ENCODE measurements at regions not wholly inside any gene's neighbourhood (a gene's known extent, or its start where the extent isn't known, plus 50 kb on each side); places are given as distances from the start of the nearest gene placed in this dataset.

DNA sequence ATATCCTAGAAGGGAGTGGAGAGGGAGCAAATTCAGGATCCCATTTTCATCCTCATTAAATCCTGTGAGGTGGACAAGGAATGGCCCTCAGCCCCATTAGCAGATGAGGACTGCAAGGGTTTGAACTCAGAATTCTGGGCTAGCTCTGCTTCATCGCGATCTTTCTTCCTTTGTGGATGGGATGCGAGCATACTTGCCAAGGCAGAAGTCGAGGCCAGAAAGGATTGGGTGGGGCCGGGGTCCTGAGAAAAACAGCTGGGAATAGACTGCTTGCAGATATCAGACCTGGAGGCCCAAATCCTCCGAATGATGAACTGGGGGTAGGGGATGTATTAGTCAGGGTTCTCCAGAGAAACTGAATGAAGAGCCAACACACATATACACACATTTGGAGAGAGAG, 179.0 kb downstream of the CHST1 start:
- no peaks in the 10 kb centered on the region for H3K36me3 ChIP-seq (replicated peaks in 1 of 2; ENCODE audit: control insufficient read depth in 2 of 2, insufficient read depth in 2 of 2, low read length in 2 of 2)
- H2AK5ac ChIP-seq (ENCODE audit: low read depth, low read length): no peak overlapping the region
- no peak overlapping the region for H3K4me3 ChIP-seq (ENCODE audit: low read length in 2 of 2)
- no peak overlapping the region for H3K18ac ChIP-seq (ENCODE audit: low read length)
- no peak overlapping the region for H2BK5ac ChIP-seq (ENCODE audit: low read length)
- H3K27me3 ChIP-seq (ENCODE audit: control insufficient read depth in 3 of 3, insufficient read depth in 3 of 3, low read depth in 1 of 3, low read length in 3 of 3): peaks cover 0 to 8% (median 0%) of the 10 kb centered on the region in 3 experiments
- no CpG with 5 or more reads among the region's 6 CpGs for WGBS, 2 donors (ENCODE audit: extremely low coverage in 2 of 2, insufficient read length in 2 of 2, insufficient replicate concordance in 1 of 2)
- H3K9me3 ChIP-seq (replicated peaks in 1 of 2; ENCODE audit: control insufficient read depth in 2 of 2, insufficient read depth in 1 of 2, low read depth in 1 of 2, low read length in 2 of 2): no peaks in the 10 kb centered on the region
- H3K79me1 ChIP-seq (ENCODE audit: low read depth, low read length): no peaks in the 10 kb centered on the region
- no peak overlapping the region for H3K27ac ChIP-seq (replicated peaks; ENCODE audit: low read length)
- no peak overlapping the region for H2AFZ ChIP-seq (ENCODE audit: low read length)
- no peak overlapping the region for H3K23ac ChIP-seq (ENCODE audit: low read depth, low read length, poor library complexity)
- no peak overlapping the region for H4K91ac ChIP-seq (ENCODE audit: low read depth, low read length, poor library complexity)
- H3K9ac ChIP-seq (ENCODE audit: low read depth, low read length, poor library complexity): no peak overlapping the region
- H3K4me1 ChIP-seq (ENCODE audit: control insufficient read depth in 2 of 2, insufficient read depth in 1 of 2, low read depth in 1 of 2, low read length in 2 of 2): peaks cover 5 to 11% of the 10 kb centered on the region in 2 donors
- no peak overlapping the region for H4K8ac ChIP-seq (ENCODE audit: low read depth, low read length)
- no peak overlapping the region for H3K4ac ChIP-seq (ENCODE audit: low read length)
- H3K4me2 ChIP-seq (ENCODE audit: insufficient read depth, low read length, poor library complexity, severe bottlenecking): no peak overlapping the region
- H2BK120ac ChIP-seq (ENCODE audit: low read depth, low read length): no peak overlapping the region
- no peak overlapping the region for H2BK12ac ChIP-seq (ENCODE audit: low read length)
- no peak for DNase-seq (ENCODE audit: low spot score)
- no peak overlapping the region for H2BK15ac ChIP-seq (ENCODE audit: low read length)
- no peak overlapping the region for H3K14ac ChIP-seq (ENCODE audit: low read length)

- Histone ChIP-seq H3K9me3 (replicated peaks in 1 of 2; ENCODE audit: control insufficient read depth in 2 of 2, insufficient read depth in 1 of 2, low read depth in 1 of 2, low read length in 2 of 2) (no peaks in the 10 kb centered on the region), H3K36me3 (replicated peaks in 1 of 2; ENCODE audit: control insufficient read depth in 2 of 2, insufficient read depth in 2 of 2, low read length in 2 of 2) (no peaks in the 10 kb centered on the region), H2BK15ac (ENCODE audit: low read length) (no peak overlapping the region), H3K27me3 (ENCODE audit: control insufficient read depth in 3 of 3, insufficient read depth in 3 of 3, low read depth in 1 of 3, low read length in 3 of 3) (peaks cover 0 to 13% (median 0%) of the 10 kb centered on the region in 3 experiments), H3K79me1 (ENCODE audit: low read depth, low read length) (no peaks in the 10 kb centered on the region), H3K4me2 (ENCODE audit: insufficient read depth, low read length, poor library complexity, severe bottlenecking) (no peak overlapping the region), H4K8ac (ENCODE audit: low read depth, low read length) (no peak overlapping the region), H3K23ac (ENCODE audit: low read depth, low read length, poor library complexity) (no peak overlapping the region), H3K14ac (ENCODE audit: low read length) (no peak overlapping the region), H3K4me1 (ENCODE audit: control insufficient read depth in 2 of 2, insufficient read depth in 1 of 2, low read depth in 1 of 2, low read length in 2 of 2) (peaks cover 5 to 13% of the 10 kb centered on the region in 2 donors), H3K4me3 (ENCODE audit: low read length in 2 of 2) (no peak overlapping the region), H2BK12ac (ENCODE audit: low read length) (no peak overlapping the region), H3K27ac (replicated peaks; ENCODE audit: low read length) (no peak overlapping the region), H2AK5ac (ENCODE audit: low read depth, low read length) (no peak overlapping the region), H3K18ac (ENCODE audit: low read length) (no peak overlapping the region), H3K4ac (ENCODE audit: low read length) (no peak overlapping the region), H2BK120ac (ENCODE audit: low read depth, low read length) (no peak overlapping the region), H2BK5ac (ENCODE audit: low read length) (no peak overlapping the region), H2AFZ (ENCODE audit: low read length) (peak overlapping the region; percentile 47), H3K9ac (ENCODE audit: low read depth, low read length, poor library complexity) (no peak overlapping the region), H4K91ac (ENCODE audit: low read depth, low read length, poor library complexity) (no peak overlapping the region)
- DNase-seq (ENCODE audit: low spot score): no peak
- WGBS, 2 donors (ENCODE audit: extremely low coverage in 2 of 2, insufficient read length in 2 of 2, insufficient replicate concordance in 1 of 2): no CpG with 5 or more reads among the region's 8 CpGs
Measured at GRCh38 chr11:45485070-45485707, 180.2 kb downstream of the CHST1 start.

- H3K18ac ChIP-seq (ENCODE audit: low read length): peak overlapping the region; percentile 29
- H3K14ac ChIP-seq (ENCODE audit: low read length): no peak overlapping the region
- no peak overlapping the region for H2BK15ac ChIP-seq (ENCODE audit: low read length)
- H3K79me1 ChIP-seq (ENCODE audit: low read depth, low read length): no peaks in the 10 kb centered on the region
- H3K4ac ChIP-seq (ENCODE audit: low read length): no peak overlapping the region
- H3K4me2 ChIP-seq (ENCODE audit: insufficient read depth, low read length, poor library complexity, severe bottlenecking): no peak overlapping the region
- no peak overlapping the region for H2AK5ac ChIP-seq (ENCODE audit: low read depth, low read length)
- peak overlapping the region; percentile 47 for H2AFZ ChIP-seq (ENCODE audit: low read length)
- H3K36me3 ChIP-seq (replicated peaks in 1 of 2; ENCODE audit: control insufficient read depth in 2 of 2, insufficient read depth in 2 of 2, low read length in 2 of 2): no peaks in the 10 kb centered on the region
- no peaks in the 10 kb centered on the region for H3K9me3 ChIP-seq (replicated peaks in 1 of 2; ENCODE audit: control insufficient read depth in 2 of 2, insufficient read depth in 1 of 2, low read depth in 1 of 2, low read length in 2 of 2)
- no peak overlapping the region for H3K23ac ChIP-seq (ENCODE audit: low read depth, low read length, poor library complexity)
- H2BK120ac ChIP-seq (ENCODE audit: low read depth, low read length): no peak overlapping the region
- H3K4me1 ChIP-seq (ENCODE audit: control insufficient read depth in 2 of 2, insufficient read depth in 1 of 2, low read depth in 1 of 2, low read length in 2 of 2): peaks cover 5 to 12% of the 10 kb centered on the region in 2 donors
- peaks cover 0 to 14% (median 0%) of the 10 kb centered on the region in 3 experiments for H3K27me3 ChIP-seq (ENCODE audit: control insufficient read depth in 3 of 3, insufficient read depth in 3 of 3, low read depth in 1 of 3, low read length in 3 of 3)
- no peak overlapping the region for H2BK12ac ChIP-seq (ENCODE audit: low read length)
- DNase-seq (ENCODE audit: low spot score): no peak
- no peak overlapping the region for H4K91ac ChIP-seq (ENCODE audit: low read depth, low read length, poor library complexity)
- no peak overlapping the region for H2BK5ac ChIP-seq (ENCODE audit: low read length)
- no CpG with 5 or more reads among the region's 11 CpGs for WGBS, 2 donors (ENCODE audit: extremely low coverage in 2 of 2, insufficient read length in 2 of 2, insufficient replicate concordance in 1 of 2)
- no peak overlapping the region for H4K8ac ChIP-seq (ENCODE audit: low read depth, low read length)
- H3K9ac ChIP-seq (ENCODE audit: low read depth, low read length, poor library complexity): no peak overlapping the region
- no peak overlapping the region for H3K4me3 ChIP-seq (ENCODE audit: low read length in 2 of 2)
- H3K27ac ChIP-seq (replicated peaks; ENCODE audit: low read length): no peak overlapping the region
Measured at GRCh38 chr11:45484326-45484883, 181.0 kb downstream of the CHST1 start.

DNA sequence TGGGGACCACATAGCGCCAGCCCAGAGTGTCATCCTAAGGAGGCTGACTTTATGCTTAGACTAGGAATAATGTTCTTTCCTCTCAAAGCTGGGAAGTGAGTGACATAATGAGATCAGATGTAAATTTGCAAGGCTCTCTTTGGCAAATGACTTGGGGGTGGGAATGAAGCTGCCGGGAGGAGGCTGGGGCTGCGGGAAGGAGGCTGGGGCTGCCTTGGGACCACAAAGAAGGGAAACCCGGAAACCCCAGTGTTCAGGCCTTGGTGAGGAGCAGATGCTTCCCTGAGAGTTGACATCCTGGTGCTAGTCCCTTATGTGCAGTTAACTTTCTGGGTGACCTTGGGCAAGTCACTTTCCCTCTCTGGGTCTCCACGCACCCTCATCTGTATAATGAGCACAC, 182.0 kb downstream of the CHST1 start:
- Histone ChIP-seq H2BK5ac (ENCODE audit: low read length) (no peak overlapping the region), H3K27ac (replicated peaks; ENCODE audit: low read length) (no peak overlapping the region), H2BK12ac (ENCODE audit: low read length) (no peak overlapping the region), H3K23ac (ENCODE audit: low read depth, low read length, poor library complexity) (no peak overlapping the region), H3K9me3 (replicated peaks in 1 of 2; ENCODE audit: control insufficient read depth in 2 of 2, insufficient read depth in 1 of 2, low read depth in 1 of 2, low read length in 2 of 2) (no peaks in the 10 kb centered on the region), H3K18ac (ENCODE audit: low read length) (no peak overlapping the region), H3K36me3 (replicated peaks in 1 of 2; ENCODE audit: control insufficient read depth in 2 of 2, insufficient read depth in 2 of 2, low read length in 2 of 2) (no peaks in the 10 kb centered on the region), H3K4me1 (ENCODE audit: control insufficient read depth in 2 of 2, insufficient read depth in 1 of 2, low read depth in 1 of 2, low read length in 2 of 2) (peaks cover 0 to 6% of the 10 kb centered on the region in 2 donors), H4K8ac (ENCODE audit: low read depth, low read length) (no peak overlapping the region), H3K79me1 (ENCODE audit: low read depth, low read length) (no peaks in the 10 kb centered on the region), H3K9ac (ENCODE audit: low read depth, low read length, poor library complexity) (no peak overlapping the region), H3K4ac (ENCODE audit: low read length) (no peak overlapping the region), H2BK120ac (ENCODE audit: low read depth, low read length) (no peak overlapping the region), H2AFZ (ENCODE audit: low read length) (no peak overlapping the region), H3K14ac (ENCODE audit: low read length) (no peak overlapping the region), H3K4me2 (ENCODE audit: insufficient read depth, low read length, poor library complexity, severe bottlenecking) (no peak overlapping the region), H4K91ac (ENCODE audit: low read depth, low read length, poor library complexity) (no peak overlapping the region), H3K27me3 (ENCODE audit: control insufficient read depth in 3 of 3, insufficient read depth in 3 of 3, low read depth in 1 of 3, low read length in 3 of 3) (peaks cover 0 to 14% (median 0%) of the 10 kb centered on the region in 3 experiments), H3K4me3 (ENCODE audit: low read length in 2 of 2) (no peak overlapping the region), H2BK15ac (ENCODE audit: low read length) (no peak overlapping the region), H2AK5ac (ENCODE audit: low read depth, low read length) (no peak overlapping the region)
- DNase-seq (ENCODE audit: low spot score): no peak
- WGBS, 2 donors (ENCODE audit: extremely low coverage in 2 of 2, insufficient read length in 2 of 2, insufficient replicate concordance in 1 of 2): no CpG with 5 or more reads among the region's 5 CpGs

Measured in neuronal stem cell (in vitro differentiated cells).